CD4-positive, CD25-positive, alpha-beta regulatory T cell (primary cell): ENCODE measurements at regions not wholly inside any gene's neighbourhood (a gene's known extent, or its start where the extent isn't known, plus 50 kb on each side); places are given as distances from the start of the nearest gene placed in this dataset.
"Not testable (repeated sequence)": the region's sequence is repeated elsewhere in the genome, so short reads cannot be mapped to it uniquely, and the experiment has no call there.

ENCODE experiments used
- ATAC-seq, 2 donors: fragments of 150-1000 bp; cut with Tn5 transposase; one replicate each; pipeline ENCODE4 v1.10.0; 2021; ENCODE audit warnings: low read depth in 2 of 2, moderate number of reproducible peaks in 2 of 2, moderate library complexity in 1 of 2
- DNase-seq, 3 donors: peaks; one replicate each; pipeline versions ENCODE4 v3.0.0 to v3.0.0-alpha.2; 2012 to 2022; ENCODE audit warnings: mixed read lengths in 1 of 3
- H3K27ac ChIP-seq: one replicate; pipeline ENCODE4 v1.7.0; 2013; ENCODE audit warnings: mild to moderate bottlenecking, low read length; ENCODE audit not compliant: insufficient read depth, poor library complexity, severe bottlenecking
- H3K27me3 ChIP-seq: one replicate; pipeline ENCODE4 v1.7.0; 2013; ENCODE audit warnings: low read length; ENCODE audit not compliant: control insufficient read depth, insufficient read depth
- H3K36me3 ChIP-seq: one replicate; pipeline ENCODE4 v1.7.0; 2013; ENCODE audit warnings: mild to moderate bottlenecking, low read length, moderate library complexity; ENCODE audit not compliant: control insufficient read depth, insufficient read depth
- H3K4me1 ChIP-seq: 2 replicates; pipeline ENCODE4 v1.7.0; 2013; ENCODE audit warnings: mild to moderate bottlenecking, low read length; ENCODE audit not compliant: insufficient read depth, control insufficient read depth, poor library complexity, severe bottlenecking
- H3K4me3 ChIP-seq: one replicate; pipeline ENCODE4 v1.7.0; 2013; ENCODE audit warnings: low read depth, mild to moderate bottlenecking, low read length, moderate library complexity
- H3K9me3 ChIP-seq, 2 experiments: 1 replicate in 1 of 2; 2 replicates in 1 of 2; pipeline ENCODE4 v1.7.0; 2013; ENCODE audit warnings: low read length in 2 of 2, mild to moderate bottlenecking in 1 of 2, moderate library complexity in 1 of 2; ENCODE audit not compliant: control insufficient read depth in 2 of 2
- H3K27ac Mint-ChIP-seq, 3 donors: one replicate each; pipeline ENCODE4 v1.8.0; 2020 to 2022; ENCODE audit warnings: mild to moderate bottlenecking in 3 of 3, mixed read lengths in 3 of 3, moderate library complexity in 2 of 3
- H3K27me3 Mint-ChIP-seq: one replicate; pipeline ENCODE4 v1.8.0; 2022; ENCODE audit warnings: mild to moderate bottlenecking, mixed read lengths
- H3K36me3 Mint-ChIP-seq: one replicate; pipeline ENCODE4 v1.8.0; 2020; ENCODE audit warnings: mixed read lengths
- H3K4me1 Mint-ChIP-seq, 4 donors: one replicate each; pipeline ENCODE4 v1.8.0; 2020 to 2022; ENCODE audit warnings: mixed read lengths in 4 of 4, mild to moderate bottlenecking in 1 of 4
- H3K4me3 Mint-ChIP-seq, 4 donors: one replicate each; pipeline ENCODE4 v1.8.0; 2020 to 2022; ENCODE audit warnings: mild to moderate bottlenecking in 4 of 4, mixed read lengths in 4 of 4, moderate library complexity in 3 of 4
- H3K9me3 Mint-ChIP-seq, 7 donors: one replicate each; pipeline ENCODE4 v1.8.0; 2020 to 2022; ENCODE audit warnings: mixed read lengths in 7 of 7, mild to moderate bottlenecking in 3 of 7, moderate library complexity in 2 of 7

GRCh38 chr2:146405402-146406309 is 1439.2 kb upstream of the ACVR2A start:
- H3K27me3 Mint-ChIP-seq, H3K27ac ChIP-seq, H3K9me3 ChIP-seq, H3K27me3 ChIP-seq, DNase-seq, H3K36me3 Mint-ChIP-seq, H3K4me1 Mint-ChIP-seq, ATAC-seq, H3K4me1 ChIP-seq, H3K4me3 Mint-ChIP-seq, H3K36me3 ChIP-seq, H3K27ac Mint-ChIP-seq, H3K4me3 ChIP-seq: not testable (repeated sequence)
- H3K9me3 Mint-ChIP-seq = peaks cover 0 to 13% (median 6%) of the 10 kb centered on the region in 7 donors

- not testable (repeated sequence) for H3K36me3 Mint-ChIP-seq, H3K27ac Mint-ChIP-seq, ATAC-seq
Measured at GRCh38 chr2:146403546-146404160, 1441.2 kb upstream of the ACVR2A start.

GRCh38 chr2:146392631-146393030 is 1452.2 kb upstream of the ACVR2A start:
- Mint-ChIP-seq H3K4me3 (no peak overlapping the region), H3K27me3 (no peaks in the 10 kb centered on the region), H3K4me1 (no peaks in the 10 kb centered on the region), H3K36me3 (no peaks in the 10 kb centered on the region), H3K9me3 (peaks cover 0 to 10% (median 5%) of the 10 kb centered on the region in 7 donors), H3K27ac (no peak overlapping the region)
- Histone ChIP-seq H3K27ac (no peak overlapping the region), H3K27me3 (no peaks in the 10 kb centered on the region), H3K4me3 (no peak overlapping the region), H3K36me3 (no peaks in the 10 kb centered on the region), H3K9me3 (no peaks in the 10 kb centered on the region), H3K4me1 (no peaks in the 10 kb centered on the region)
- DNase-seq = no peak
- no peak for ATAC-seq

More at GRCh38 chr2:146403546-146404160, 1441.2 kb upstream of the ACVR2A start:
- not testable (repeated sequence) for H3K4me3 Mint-ChIP-seq, H3K27me3 ChIP-seq, H3K27me3 Mint-ChIP-seq, H3K27ac ChIP-seq, DNase-seq, H3K9me3 ChIP-seq, H3K4me1 ChIP-seq, H3K4me1 Mint-ChIP-seq, H3K36me3 ChIP-seq, H3K4me3 ChIP-seq
- peaks cover 0 to 13% (median 6%) of the 10 kb centered on the region in 7 donors for H3K9me3 Mint-ChIP-seq

GRCh38 chr2:146392186-146392585 is 1452.6 kb upstream of the ACVR2A start:
- Histone ChIP-seq H3K27ac (no peak overlapping the region), H3K27me3 (no peaks in the 10 kb centered on the region), H3K4me3 (no peak overlapping the region), H3K9me3 (no peaks in the 10 kb centered on the region), H3K36me3 (no peaks in the 10 kb centered on the region), H3K4me1 (no peaks in the 10 kb centered on the region)
- no peak overlapping the region for H3K27ac Mint-ChIP-seq
- ATAC-seq (no peak), DNase-seq (no peak)
- no peaks in the 10 kb centered on the region for H3K4me1 Mint-ChIP-seq
- H3K36me3 Mint-ChIP-seq = no peaks in the 10 kb centered on the region
- no peak overlapping the region for H3K4me3 Mint-ChIP-seq
- H3K27me3 Mint-ChIP-seq = no peaks in the 10 kb centered on the region
- H3K9me3 Mint-ChIP-seq = peaks cover 0 to 10% (median 5%) of the 10 kb centered on the region in 7 donors

GRCh38 chr2:146388757-146389156 is 1456.1 kb upstream of the ACVR2A start:
- peaks cover 0 to 8% (median 3%) of the 10 kb centered on the region in 7 donors for H3K9me3 Mint-ChIP-seq
- Histone ChIP-seq H3K36me3 (no peaks in the 10 kb centered on the region), H3K27me3 (no peaks in the 10 kb centered on the region), H3K27ac (no peak overlapping the region), H3K9me3 (no peaks in the 10 kb centered on the region), H3K4me1 (no peaks in the 10 kb centered on the region), H3K4me3 (no peak overlapping the region)
- no peak overlapping the region for H3K4me3 Mint-ChIP-seq
- DNase-seq = no peak
- H3K27ac Mint-ChIP-seq = no peak overlapping the region
- H3K4me1 Mint-ChIP-seq = no peaks in the 10 kb centered on the region
- no peaks in the 10 kb centered on the region for H3K27me3 Mint-ChIP-seq
- ATAC-seq = no peak
- H3K36me3 Mint-ChIP-seq = no peaks in the 10 kb centered on the region

- no peak overlapping the region for H3K27ac Mint-ChIP-seq
- Histone ChIP-seq H3K36me3 (no peaks in the 10 kb centered on the region), H3K27ac (no peak overlapping the region), H3K9me3 (no peaks in the 10 kb centered on the region), H3K4me3 (no peak overlapping the region), H3K4me1 (no peaks in the 10 kb centered on the region), H3K27me3 (no peaks in the 10 kb centered on the region)
- no peak overlapping the region for H3K4me3 Mint-ChIP-seq
- no peaks in the 10 kb centered on the region for H3K27me3 Mint-ChIP-seq
- no peaks in the 10 kb centered on the region for H3K36me3 Mint-ChIP-seq
- DNase-seq = no peak
- peaks cover 0 to 5% (median 0%) of the 10 kb centered on the region in 7 donors for H3K9me3 Mint-ChIP-seq
- H3K4me1 Mint-ChIP-seq = no peaks in the 10 kb centered on the region
- ATAC-seq = no peak
Measured at GRCh38 chr2:146386096-146386495, 1458.7 kb upstream of the ACVR2A start.

- Histone ChIP-seq H3K27me3 (no peaks in the 10 kb centered on the region), H3K4me3 (no peak overlapping the region), H3K27ac (no peak overlapping the region), H3K36me3 (no peaks in the 10 kb centered on the region), H3K9me3 (no peaks in the 10 kb centered on the region), H3K4me1 (no peaks in the 10 kb centered on the region)
- DNase-seq = no peak
- Mint-ChIP-seq H3K4me1 (no peaks in the 10 kb centered on the region), H3K4me3 (no peak overlapping the region), H3K27me3 (no peaks in the 10 kb centered on the region), H3K36me3 (no peaks in the 10 kb centered on the region), H3K9me3 (peaks cover 0 to 5% (median 0%) of the 10 kb centered on the region in 7 donors), H3K27ac (no peak overlapping the region)
- no peak for ATAC-seq
Measured at GRCh38 chr2:146385031-146385430, 1459.8 kb upstream of the ACVR2A start.
